ENCODE measurements at regions not wholly inside any gene's neighbourhood (a gene's known extent, or its start where the extent isn't known, plus 50 kb on each side); places are given as distances from the start of the nearest gene placed in this dataset.

- DNase-seq, result no peak
Measured at GRCh38 chr3:104632947-104633346, 733.8 kb upstream of the ALCAM start.

DNA sequence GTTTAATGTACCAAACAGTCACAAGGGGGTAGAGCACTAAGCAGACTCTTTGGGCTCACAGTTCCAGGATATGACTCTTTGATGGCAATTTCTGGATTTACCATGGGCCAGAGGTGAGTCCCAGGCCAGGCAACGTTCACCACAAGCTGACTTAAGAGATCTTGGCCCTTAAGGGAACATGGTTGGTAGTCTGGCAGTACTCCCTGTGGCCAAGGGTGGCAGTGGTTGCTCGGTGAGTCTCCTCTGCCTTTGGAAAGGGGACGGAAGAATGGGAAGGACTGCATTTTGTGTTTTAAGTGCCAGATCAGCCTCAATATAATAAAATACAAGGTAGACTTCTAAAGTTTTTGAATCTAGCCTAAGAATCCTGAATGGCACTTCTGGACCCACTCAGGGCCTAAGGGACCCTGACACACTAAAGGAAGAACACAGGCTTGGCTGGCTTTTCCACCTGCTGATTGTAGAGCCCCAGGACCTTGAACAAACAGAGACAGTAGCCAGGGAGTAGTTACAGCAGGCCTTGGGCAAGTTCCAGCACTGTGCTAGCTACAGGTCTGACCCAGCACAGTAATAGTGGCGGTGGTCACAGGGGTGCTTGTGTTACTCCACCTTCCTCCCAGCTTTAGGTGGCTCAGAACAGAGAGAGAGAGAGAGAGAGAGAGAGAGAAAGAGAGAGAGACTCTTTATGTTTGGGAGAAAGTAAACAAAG lies 730.7 kb upstream of the ALCAM start:
- ATAC-seq (no peak), DNase-seq (no peak)

More at GRCh38 chr3:104632947-104633346, 733.8 kb upstream of the ALCAM start:
- no peak for ATAC-seq

DNA sequence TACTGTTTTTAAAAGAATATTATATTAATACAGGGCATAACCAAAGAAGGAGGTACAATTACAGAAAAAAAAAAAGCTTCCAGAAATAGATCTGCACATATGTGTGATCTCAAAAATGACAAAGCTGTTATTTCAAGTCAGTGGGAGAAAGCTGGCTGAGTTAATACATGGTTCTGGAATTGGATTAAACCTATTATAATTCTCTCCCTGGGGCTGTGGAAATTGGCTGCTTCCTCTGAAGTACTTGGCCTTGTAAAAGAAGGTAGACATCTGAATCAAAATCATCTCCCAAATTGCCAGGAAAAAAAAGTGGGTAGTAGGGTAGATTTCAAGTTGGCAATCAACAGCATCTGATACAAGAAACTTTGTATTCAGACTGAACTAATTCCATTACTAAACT lies 723.9 kb upstream of the ALCAM start:
- DNase-seq, result no peak
- no peak for ATAC-seq

- no peak for DNase-seq
- ATAC-seq, result no peak
Measured at GRCh38 chr3:104646196-104646595, 720.5 kb upstream of the ALCAM start.

GRCh38 chr3:104648823-104649222 lies 717.9 kb upstream of the ALCAM start:
- DNase-seq, result no peak
- no peak for ATAC-seq

DNA sequence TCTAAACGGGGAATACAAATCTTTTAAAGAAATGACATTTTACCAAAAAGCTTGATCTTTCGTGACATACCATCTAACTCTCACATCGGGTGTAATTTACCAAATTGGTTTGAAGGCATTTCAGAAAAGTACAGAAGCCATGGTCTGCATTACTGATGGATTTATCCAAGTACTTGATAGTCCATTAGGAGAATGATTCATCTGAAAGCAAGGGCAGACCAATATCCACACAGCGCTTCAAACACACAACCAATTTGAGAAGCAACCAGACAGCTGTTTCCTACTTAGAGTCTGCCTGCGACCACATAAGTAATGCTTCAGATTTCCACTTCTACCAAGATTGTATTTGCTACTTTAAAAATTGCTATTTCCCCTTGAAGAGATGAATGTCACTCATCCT lies 697.6 kb upstream of the ALCAM start:
- ATAC-seq (no peak), DNase-seq (no peak)

DNA sequence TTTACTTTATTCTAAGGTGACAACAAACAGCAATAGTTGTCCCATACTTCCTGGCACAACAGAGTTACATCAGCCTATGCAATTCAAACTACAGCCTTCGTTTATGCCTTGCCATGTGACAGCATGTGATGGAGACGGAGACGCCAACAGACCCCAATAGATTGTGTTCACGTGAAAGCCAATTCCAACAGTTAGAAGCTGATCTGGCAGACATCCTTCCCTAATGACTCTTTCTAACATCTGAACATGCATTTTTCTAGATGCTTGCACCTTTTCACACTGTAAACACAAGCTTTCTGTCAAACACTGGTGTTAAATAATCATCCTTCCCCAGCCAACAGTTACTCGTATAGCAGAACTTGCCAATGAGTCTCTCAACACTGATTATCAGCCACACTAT lies 694.4 kb upstream of the ALCAM start:
- no peak for DNase-seq
- no peak for ATAC-seq

DNA sequence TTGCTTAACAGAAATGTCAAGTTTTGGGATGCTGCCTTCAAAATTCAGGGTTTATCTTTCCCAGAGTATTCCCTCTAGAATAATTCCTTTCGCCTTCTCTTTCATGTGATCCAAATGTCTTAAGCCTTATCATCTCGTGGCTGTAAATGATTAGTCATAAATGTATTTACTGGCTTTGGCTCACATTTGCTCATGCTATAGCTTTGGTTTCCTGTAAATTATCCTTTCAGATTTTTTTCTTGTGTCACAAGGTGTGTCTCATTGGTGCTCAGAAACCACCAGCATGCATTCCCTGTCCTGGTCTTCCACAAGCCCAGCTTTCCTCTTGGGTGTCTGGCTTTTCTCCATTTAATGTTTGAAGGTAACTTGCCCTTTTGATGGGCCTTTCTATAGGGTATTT lies 692.7 kb upstream of the ALCAM start:
- no peak for DNase-seq
- no peak for ATAC-seq

DNA sequence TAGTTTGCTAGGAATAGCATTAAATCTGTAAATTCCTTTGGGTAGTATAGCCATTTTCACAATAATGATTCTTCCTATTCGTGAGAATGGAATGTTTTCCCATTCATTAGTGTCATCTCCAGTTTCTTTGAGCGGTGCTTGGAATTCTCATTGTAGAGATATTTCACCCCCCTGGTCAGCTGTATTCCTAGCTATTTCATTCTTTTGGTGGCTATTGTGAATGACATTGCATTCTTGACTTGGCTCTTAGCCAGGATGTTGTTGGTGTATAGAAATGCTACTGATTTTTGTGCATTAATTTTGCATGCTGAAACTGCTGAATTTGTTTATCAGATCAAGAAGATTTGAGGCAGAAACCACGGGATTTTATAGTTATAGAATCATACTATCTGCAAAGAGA lies 690.5 kb upstream of the ALCAM start:
- ATAC-seq, result no peak
- no peak for DNase-seq

- ATAC-seq, result no peak
- no peak for DNase-seq
Measured at GRCh38 chr3:104677932-104678331, 688.8 kb upstream of the ALCAM start.

GRCh38 chr3:104685492-104685891 lies 681.2 kb upstream of the ALCAM start:
- DNase-seq (no peak), ATAC-seq (no peak)

GRCh38 chr3:104687362-104687761 lies 679.3 kb upstream of the ALCAM start:
- ATAC-seq (no peak), DNase-seq (no peak)

DNA sequence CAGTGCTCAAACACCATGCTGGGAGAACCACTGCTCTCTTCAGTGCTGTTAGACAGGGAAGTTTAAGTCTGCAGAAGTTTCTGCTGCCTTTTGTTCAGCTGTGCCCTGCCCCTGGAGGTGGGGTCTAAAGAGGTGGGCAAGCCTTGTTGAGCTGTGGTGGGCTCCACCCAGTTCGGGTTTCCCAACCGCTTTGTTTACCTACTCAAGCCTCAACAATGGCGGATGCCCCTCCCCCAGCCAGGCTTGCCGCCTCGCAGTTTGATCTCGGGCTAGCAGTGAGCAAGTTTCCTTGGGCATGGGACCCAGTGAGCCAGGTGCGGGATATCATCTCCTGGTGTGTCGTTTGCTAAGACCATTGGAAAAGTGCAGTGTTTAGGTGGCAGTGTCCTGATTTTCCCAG lies 670.2 kb upstream of the ALCAM start:
- ATAC-seq (no peak), DNase-seq (no peak)

GRCh38 chr3:104711406-104711805 lies 655.3 kb upstream of the ALCAM start:
- ATAC-seq, result no peak
- no peak for DNase-seq

DNA sequence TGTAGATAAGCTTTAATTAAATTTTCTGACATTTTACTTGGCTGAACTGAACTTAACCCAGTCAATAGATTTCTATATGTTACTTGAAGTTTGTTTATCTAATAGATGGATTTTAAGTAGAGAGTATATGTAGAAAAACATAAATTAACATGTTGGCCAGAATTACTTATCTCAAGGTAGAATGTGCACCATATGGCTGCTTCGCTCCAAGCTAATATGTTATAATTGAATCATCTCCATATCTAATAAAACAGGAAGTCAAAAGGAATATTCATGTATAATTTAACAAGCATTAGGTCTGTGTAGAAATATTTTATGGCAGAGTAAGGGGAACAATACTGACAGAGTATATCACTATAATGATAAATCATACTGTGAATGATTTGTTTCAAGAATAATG lies 650.7 kb upstream of the ALCAM start:
- ATAC-seq, result no peak
- DNase-seq, result no peak

- no peak for DNase-seq
- no peak for ATAC-seq
Measured at GRCh38 chr3:104717828-104718196, 648.9 kb upstream of the ALCAM start.

DNA sequence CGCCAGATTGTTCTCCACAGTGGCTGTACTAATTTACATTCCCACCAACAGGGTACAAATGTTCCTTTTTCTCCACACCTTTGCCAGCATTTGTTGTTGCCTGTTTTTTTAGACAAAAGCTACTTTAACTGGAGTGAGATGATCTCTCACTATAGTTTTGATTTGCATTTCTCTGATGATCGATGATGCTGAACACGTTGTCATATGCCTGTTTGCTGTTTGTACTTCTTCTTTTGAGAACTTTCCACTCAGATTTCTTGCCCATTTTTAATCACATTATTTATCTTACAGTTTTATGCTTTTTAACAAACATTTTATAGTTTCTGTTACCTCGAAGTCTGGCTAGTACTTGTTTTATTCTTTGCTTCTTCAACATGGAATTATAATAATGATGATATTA lies 643.7 kb upstream of the ALCAM start:
- no peak for DNase-seq
- no peak for ATAC-seq

DNA sequence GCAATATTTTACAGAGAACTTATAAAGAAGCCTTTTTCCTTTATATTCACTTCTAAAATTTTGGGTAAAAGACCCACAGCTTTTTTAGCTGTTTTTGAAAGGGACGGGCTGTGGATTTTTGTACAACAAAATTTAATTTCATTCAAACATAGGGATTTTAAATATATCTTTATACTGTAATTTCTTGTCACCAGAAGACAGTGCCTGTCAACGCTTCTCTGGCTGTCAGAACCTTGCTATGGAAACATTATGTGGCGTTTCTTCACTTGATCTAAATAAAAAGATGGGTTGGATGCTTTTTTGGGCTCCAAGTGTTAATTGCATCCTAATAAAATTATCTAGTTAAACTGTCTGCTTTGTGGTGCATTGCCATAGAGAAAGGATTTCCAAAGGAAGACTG lies 635.6 kb upstream of the ALCAM start:
- ATAC-seq (no peak), DNase-seq (no peak)

DNA sequence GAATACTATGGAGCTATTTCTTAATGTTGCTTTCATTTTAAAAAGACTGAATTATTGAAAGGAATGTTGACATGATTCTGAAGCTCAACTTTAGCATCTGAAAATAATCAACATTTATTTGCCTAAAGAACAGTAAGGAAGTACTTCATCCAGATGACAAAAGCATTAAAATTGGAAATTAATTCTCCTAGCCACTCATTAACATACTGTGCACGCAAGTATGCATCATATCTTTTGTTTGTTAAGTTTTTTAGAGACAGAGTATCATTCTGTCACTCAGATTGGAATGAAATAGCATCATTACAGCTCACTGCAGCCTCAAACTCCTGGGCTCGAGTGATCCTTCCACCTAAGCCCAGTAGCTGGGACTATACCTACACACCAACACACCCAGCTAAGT lies 632.1 kb upstream of the ALCAM start:
- ATAC-seq (no peak), DNase-seq (no peak)

GRCh38 chr3:104735691-104736090 lies 631.0 kb upstream of the ALCAM start:
- no peak for DNase-seq
- no peak for ATAC-seq

- ATAC-seq, result no peak
- DNase-seq, result no peak
Measured at GRCh38 chr3:104738271-104738670, 628.4 kb upstream of the ALCAM start.

DNA sequence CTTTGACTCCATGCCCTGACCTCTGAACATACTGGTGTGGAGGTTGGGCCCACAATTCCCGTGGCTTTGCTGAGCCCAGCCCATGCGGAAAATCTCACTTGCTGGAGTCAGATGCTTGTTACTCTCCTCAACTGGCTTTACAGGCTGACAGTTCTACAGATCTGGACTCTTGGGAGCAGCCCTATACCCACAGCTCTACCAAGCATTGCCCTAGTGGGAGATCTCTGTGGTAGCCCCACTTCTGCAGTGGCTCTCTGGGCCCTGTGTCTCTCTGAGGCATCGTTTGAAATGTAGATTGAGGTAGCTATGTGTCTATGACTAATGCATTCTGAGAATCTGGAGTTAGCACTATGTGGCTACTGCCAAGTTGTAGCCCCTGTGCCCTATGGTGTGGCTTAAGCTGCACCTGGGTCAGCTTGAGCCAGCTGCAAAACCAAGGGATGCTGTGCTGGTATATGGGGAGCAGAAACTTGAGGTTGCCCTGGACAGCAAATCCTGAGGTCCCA lies 625.8 kb upstream of the ALCAM start:
- no peak for DNase-seq
- no peak for ATAC-seq

DNA sequence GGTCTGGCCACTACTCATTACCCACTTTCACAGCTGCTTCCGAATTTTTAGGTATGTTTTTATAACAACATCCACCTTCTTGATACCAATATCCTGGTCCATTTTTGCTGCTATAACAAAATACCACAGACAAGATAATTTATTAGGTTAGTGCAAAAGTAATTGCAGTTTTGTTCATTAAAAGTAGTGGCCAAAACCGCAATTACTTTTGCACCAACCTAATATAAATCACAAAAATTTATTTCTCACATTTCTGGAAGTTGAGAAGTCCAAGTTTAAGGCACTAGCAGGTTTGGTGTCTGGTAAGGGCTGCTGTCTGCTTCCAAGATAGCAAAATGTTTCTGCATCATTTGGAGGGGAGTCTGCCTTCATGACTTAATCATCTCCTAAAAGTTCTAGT lies 624.7 kb upstream of the ALCAM start:
- DNase-seq, result no peak
- ATAC-seq, result no peak

DNA sequence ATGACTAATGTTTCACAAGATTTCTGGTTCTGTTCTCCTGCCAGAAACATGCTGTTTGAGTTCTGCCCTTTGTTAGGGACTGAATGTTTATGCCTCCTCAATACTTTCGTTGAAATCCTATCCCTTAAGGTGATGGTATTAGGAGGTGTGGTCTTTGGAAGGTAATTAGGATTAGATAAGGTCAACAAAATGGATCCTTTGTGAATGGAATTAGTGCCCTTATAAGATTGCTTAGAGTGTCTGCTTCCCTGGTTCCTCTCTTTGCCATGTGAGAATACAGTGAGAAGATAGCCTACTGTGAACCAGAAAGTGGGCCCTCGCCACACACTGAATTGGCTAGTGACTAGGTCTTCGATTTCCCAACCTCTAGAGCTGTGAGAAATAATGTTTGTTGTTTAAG lies 621.4 kb upstream of the ALCAM start:
- DNase-seq, result no peak

DNA sequence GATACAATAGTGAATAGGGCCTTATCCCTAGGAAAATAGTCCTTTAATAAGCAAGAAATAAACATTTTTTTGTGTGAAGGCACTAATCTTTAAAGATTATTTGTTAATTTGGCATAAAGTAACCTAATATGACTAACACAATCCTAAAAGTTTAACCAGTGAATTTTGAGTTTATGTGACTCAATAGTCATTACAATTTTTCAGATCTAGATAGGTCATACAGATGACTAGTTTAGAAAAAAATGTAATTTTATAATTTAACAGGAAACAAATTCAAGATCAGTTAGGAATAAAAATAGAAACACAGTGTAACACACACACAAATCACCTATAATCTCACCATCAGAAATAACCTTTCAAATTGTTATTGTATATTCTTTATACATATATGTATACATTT lies 620.7 kb upstream of the ALCAM start:
- ATAC-seq (no peak), DNase-seq (no peak)

More for the DNA sequence above, 621.4 kb upstream of the ALCAM start:
- ATAC-seq, result no peak
